ENCODE measurements at regions not wholly inside any gene's neighbourhood (a gene's known extent, or its start where the extent isn't known, plus 50 kb on each side); places are given as distances from the start of the nearest gene placed in this dataset.

DNA sequence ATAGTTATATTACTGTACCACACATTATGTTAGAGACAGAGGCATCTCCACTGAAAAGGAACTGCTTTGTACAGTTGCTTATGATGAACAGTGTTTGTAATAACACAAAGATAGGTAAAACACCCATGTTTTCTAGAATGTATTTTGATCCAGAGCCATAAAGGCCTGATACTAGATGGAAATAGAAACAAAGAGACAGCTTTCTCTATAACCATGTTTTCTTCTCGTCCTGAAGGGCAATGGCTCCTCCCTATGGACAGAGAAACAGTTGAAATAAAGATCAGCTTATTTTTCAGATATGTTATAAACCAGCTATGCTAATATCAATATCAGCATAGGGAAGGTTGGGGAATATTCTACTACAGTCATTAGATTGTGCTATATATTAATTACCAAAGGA lies 109.2 kb downstream of the ATXN7L3B start:
- no peak overlapping the region for H3K27ac ChIP-seq
- no peak for TF ChIP-seq EP300 (IDR thresholded peaks at IDR 0.05)
- no peak for TF ChIP-seq POLR2AphosphoS5 (IDR thresholded peaks at IDR 0.05)
- TF ChIP-seq, protein P1, sequence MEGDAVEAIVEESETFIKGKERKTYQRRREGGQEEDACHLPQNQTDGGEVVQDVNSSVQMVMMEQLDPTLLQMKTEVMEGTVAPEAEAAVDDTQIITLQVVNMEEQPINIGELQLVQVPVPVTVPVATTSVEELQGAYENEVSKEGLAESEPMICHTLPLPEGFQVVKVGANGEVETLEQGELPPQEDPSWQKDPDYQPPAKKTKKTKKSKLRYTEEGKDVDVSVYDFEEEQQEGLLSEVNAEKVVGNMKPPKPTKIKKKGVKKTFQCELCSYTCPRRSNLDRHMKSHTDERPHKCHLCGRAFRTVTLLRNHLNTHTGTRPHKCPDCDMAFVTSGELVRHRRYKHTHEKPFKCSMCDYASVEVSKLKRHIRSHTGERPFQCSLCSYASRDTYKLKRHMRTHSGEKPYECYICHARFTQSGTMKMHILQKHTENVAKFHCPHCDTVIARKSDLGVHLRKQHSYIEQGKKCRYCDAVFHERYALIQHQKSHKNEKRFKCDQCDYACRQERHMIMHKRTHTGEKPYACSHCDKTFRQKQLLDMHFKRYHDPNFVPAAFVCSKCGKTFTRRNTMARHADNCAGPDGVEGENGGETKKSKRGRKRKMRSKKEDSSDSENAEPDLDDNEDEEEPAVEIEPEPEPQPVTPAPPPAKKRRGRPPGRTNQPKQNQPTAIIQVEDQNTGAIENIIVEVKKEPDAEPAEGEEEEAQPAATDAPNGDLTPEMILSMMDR (IDR thresholded peaks at IDR 0.05): no peak
- TF ChIP-seq POLR2A (IDR thresholded peaks at IDR 0.05): no peak
- H3K4me3 ChIP-seq: no peak overlapping the region
- H3K4me1 ChIP-seq: no peaks in the 10 kb centered on the region
- no peak for DNase-seq (ENCODE audit: low spot score in 2 of 2)
- no peaks in the 10 kb centered on the region for H3K36me3 ChIP-seq
- 16% methylated on average over 1 of the region's 1 CpG for WGBS
- H3K27me3 ChIP-seq: no peaks in the 10 kb centered on the region
- no peaks in the 10 kb centered on the region for H3K9me3 ChIP-seq

DNA sequence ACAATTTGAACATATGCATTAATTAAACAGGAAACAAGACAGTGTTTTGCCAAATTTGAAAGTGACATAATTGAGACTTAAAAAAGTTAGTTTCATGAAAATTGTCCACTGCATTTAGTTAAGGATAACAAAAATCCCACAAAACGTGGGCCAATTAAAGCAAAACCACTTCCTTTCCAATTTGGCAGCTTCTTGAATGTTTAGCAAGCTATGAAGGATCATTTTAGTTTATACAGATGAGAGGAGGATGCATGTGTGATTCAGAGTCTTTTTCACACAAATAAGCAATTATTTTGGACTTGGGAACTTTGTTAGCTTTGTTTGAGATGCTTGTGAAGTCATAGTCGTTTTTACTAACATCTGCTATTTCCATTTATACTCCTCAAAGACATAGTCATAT lies 109.6 kb downstream of the ATXN7L3B start:
- 12% methylated on average over 2 of the region's 2 CpGs for WGBS
- DNase-seq (ENCODE audit: low spot score in 2 of 2): no peak
- TF ChIP-seq, protein P1 (IDR thresholded peaks at IDR 0.05): no peak
- TF ChIP-seq EP300 (IDR thresholded peaks at IDR 0.05) (no peak), POLR2A (IDR thresholded peaks at IDR 0.05) (no peak)
- H3K4me1 ChIP-seq: no peaks in the 10 kb centered on the region
- no peaks in the 10 kb centered on the region for H3K9me3 ChIP-seq
- no peak overlapping the region for H3K27ac ChIP-seq
- no peak overlapping the region for H3K4me3 ChIP-seq
- H3K27me3 ChIP-seq: no peaks in the 10 kb centered on the region
- no peaks in the 10 kb centered on the region for H3K36me3 ChIP-seq

DNA sequence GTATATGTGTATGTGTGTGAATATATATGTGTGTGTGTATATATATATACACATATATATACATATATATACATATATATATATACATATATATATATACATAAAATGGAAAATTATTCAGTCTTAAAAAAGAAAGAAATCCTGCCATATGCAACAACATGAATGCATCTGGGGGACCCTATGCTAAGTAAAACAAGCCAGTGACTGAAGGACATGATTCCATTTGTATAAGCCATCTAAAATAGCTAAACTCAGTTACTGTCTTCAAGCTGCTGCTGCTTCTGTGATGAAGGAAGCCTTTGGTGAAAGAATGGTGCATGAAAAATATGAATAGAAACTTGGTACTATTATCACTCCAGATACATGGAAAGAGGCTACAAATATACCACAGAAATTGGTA lies 118.6 kb downstream of the ATXN7L3B start:
- H3K4me1 ChIP-seq: no peaks in the 10 kb centered on the region
- H3K4me3 ChIP-seq: no peak overlapping the region
- no peak for TF ChIP-seq POLR2A (IDR thresholded peaks at IDR 0.05)
- TF ChIP-seq POLR2AphosphoS5 (IDR thresholded peaks at IDR 0.05): no peak
- TF ChIP-seq, protein P1 (IDR thresholded peaks at IDR 0.05): no peak
- TF ChIP-seq EP300 (IDR thresholded peaks at IDR 0.05): no peak

DNA sequence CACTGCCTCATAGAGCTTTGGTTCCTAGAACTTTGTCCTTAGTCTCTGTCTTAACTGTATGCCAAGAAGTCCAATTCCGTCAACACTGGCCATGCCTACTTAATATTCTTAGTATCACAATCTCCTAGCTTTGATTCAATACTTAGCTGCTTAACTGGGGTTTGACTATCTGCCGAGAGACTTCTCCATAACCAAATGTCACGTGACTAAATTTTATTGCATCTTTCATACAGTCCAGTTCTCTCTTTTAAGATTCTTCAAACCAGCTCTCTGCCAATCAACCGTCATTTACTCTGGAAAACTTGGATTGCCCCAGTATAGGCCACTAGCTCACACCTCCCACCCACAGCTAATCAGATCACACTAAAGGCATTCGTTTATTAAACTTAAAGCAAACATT lies 122.8 kb downstream of the ATXN7L3B start:
- TF ChIP-seq, protein P1 (IDR thresholded peaks at IDR 0.05): no peak
- TF ChIP-seq POLR2AphosphoS5 (IDR thresholded peaks at IDR 0.05) (no peak), EP300 (IDR thresholded peaks at IDR 0.05) (no peak), POLR2A (IDR thresholded peaks at IDR 0.05) (no peak)
- 78% methylated on average over 5 of the region's 5 CpGs for WGBS
- Histone ChIP-seq H3K4me3 (no peak overlapping the region), H3K36me3 (no peaks in the 10 kb centered on the region), H3K27ac (no peak overlapping the region), H3K27me3 (no peaks in the 10 kb centered on the region), H3K4me1 (no peaks in the 10 kb centered on the region), H3K9me3 (no peaks in the 10 kb centered on the region)
- DNase-seq (ENCODE audit: low spot score in 2 of 2): no peak

More for the DNA sequence above, 118.6 kb downstream of the ATXN7L3B start:
- no peaks in the 10 kb centered on the region for H3K27me3 ChIP-seq
- peaks cover 5% of the 10 kb centered on the region for H3K9me3 ChIP-seq
- H3K36me3 ChIP-seq: no peaks in the 10 kb centered on the region
- H3K27ac ChIP-seq: no peak overlapping the region
- no peak for DNase-seq (ENCODE audit: low spot score in 2 of 2)

DNA sequence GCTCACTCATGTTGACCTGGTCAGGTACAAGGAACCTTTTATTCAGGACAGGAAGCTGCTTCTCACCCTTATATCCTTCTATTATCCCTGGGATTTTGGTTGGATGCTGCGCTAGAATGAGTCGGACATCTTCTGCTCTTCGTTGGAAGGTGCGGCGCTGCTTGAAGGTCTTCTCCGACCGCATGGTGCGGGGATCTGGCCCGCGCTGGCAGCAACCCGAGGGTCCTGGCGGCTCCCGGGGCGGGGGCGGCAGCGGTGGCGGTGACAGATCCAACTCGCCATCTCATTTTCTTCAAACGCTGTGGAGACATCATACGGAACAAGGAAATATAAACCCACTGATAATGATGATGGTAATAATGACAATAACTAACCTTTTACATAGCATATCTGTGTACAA lies 126.3 kb downstream of the ATXN7L3B start:
- Histone ChIP-seq H3K36me3 (no peaks in the 10 kb centered on the region), H3K9me3 (no peaks in the 10 kb centered on the region), H3K4me3 (no peak overlapping the region), H3K27ac (no peak overlapping the region), H3K27me3 (no peaks in the 10 kb centered on the region), H3K4me1 (no peaks in the 10 kb centered on the region)
- no peak for TF ChIP-seq POLR2A (IDR thresholded peaks at IDR 0.05)
- WGBS: 96% methylated on average over 20 of the region's 20 CpGs
- no peak for DNase-seq (ENCODE audit: low spot score in 2 of 2)

DNA sequence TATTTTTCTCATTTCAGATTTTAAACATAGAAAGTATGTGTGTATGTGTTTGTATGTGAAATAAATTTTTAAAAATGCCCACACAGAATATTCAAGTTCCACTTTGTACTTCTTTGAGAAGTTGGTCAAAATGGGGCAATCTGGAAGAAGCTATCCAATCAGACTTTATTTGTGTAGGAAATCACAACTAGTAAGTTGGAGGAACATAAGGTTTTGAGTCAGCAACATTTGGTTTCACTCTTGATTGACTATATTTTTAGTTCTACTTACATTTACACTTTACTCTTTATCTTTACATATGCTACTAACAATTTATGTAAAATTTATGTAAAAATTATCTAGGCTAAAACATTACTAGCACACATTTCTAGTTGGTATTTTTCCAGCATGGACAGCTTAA lies 128.1 kb downstream of the ATXN7L3B start:
- Histone ChIP-seq H3K4me3 (no peak overlapping the region), H3K27ac (no peak overlapping the region), H3K27me3 (no peaks in the 10 kb centered on the region), H3K36me3 (no peaks in the 10 kb centered on the region), H3K4me1 (no peaks in the 10 kb centered on the region), H3K9me3 (no peaks in the 10 kb centered on the region)
- TF ChIP-seq, protein P1 (IDR thresholded peaks at IDR 0.05): no peak
- TF ChIP-seq EP300 (IDR thresholded peaks at IDR 0.05) (no peak), POLR2A (IDR thresholded peaks at IDR 0.05) (no peak), POLR2AphosphoS5 (IDR thresholded peaks at IDR 0.05) (no peak)
- DNase-seq (ENCODE audit: low spot score in 2 of 2): no peak
